NCI-H82 treated with DMSO at 0.1 percent for 48 hours (cell line): ENCODE measurements at regions not wholly inside any gene's neighbourhood (a gene's known extent, or its start where the extent isn't known, plus 50 kb on each side); places are given as distances from the start of the nearest gene placed in this dataset.

Experiments
- DNase-seq: peaks from one replicate; lab custom pipeline; 2025; ENCODE audit not compliant: unreplicated experiment; lab: John Stamatoyannopoulos, UW

DNA sequence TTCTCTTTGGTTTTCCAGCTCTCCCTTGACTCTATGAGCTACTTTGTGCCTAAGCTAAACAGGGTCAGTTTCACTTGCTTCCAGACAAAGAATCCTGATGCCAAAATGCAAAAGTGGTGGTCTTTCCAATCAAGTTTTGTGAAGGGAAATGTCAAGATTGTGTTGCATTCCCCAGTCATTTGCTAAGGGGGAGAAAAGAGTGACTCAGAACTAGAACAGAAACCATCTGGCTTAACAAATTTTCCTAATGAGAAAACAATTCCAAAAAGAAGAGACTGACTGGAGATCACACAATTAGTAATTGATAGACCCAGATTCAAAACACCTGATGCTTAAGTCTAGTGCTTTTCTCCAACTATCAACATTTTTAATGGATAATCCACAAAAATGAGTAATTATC, 235.1 kb upstream of the DIO2 start:
- DNase-seq, result no peak

GRCh38 chr14:80445605-80446004, 234.3 kb upstream of the DIO2 start:
- DNase-seq, result no peak

DNA sequence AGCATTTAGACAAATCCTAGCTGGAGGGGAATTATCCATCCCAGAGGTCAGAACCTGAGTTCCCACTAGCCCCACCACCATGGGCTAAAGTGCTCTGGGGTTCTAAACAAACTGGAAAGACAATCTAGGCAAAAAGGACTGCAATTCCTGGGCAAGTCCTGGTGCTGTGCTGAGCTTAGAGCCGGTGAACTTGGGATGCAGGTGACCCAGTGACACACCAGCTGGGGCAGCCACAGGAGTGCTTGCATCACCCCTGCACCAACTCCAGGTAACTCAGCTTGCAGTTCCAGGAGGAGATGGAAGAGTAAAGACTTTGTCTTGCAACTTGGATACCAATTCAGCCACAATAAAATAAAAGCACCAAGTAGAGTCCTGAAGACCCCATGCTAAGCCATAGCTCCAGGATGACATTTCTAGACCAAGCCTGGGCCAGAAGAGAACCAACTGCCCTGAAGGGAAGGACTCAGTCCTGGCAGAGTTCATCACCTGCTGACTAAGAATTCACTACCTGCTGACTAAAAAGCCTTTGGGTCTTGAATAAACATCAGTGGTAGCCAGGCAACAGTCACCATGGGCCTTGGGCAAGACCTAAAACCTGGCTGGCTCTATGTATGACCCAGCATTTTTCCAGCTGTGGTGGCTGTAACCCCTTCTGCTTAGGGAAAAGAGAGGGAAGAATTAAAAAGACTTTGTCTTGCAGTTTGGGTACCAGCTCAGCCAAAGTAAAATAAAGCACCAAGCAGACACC, 223.4 kb upstream of the DIO2 start:
- no peak for DNase-seq

- no peak for DNase-seq
Observed at GRCh38 chr14:80433811-80434210, 222.5 kb upstream of the DIO2 start.

GRCh38 chr14:80428671-80429070, 217.4 kb upstream of the DIO2 start:
- no peak for DNase-seq

- DNase-seq, result no peak
Observed at GRCh38 chr14:80428171-80428570, 216.9 kb upstream of the DIO2 start.

- DNase-seq, result no peak
Observed at GRCh38 chr14:80427101-80427500, 215.8 kb upstream of the DIO2 start.

DNA sequence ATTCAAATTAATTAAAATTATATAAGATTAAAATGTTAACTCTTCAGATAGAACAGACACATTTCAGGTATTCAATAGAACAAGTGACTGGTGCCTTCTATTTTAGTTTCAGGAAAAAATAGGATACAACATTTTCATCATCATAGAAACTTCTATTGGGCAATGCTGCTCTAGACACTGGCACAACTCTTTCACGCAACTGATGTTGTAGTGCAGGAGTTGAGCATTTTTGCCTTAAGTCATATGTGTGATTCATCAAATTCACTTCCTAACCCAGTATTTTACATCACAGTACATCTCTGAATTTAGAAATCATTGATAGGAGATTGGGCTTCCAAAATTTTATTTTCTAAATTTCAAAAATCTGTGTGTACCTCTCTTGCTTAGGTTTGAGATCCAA, 215.4 kb upstream of the DIO2 start:
- DNase-seq, result no peak

DNA sequence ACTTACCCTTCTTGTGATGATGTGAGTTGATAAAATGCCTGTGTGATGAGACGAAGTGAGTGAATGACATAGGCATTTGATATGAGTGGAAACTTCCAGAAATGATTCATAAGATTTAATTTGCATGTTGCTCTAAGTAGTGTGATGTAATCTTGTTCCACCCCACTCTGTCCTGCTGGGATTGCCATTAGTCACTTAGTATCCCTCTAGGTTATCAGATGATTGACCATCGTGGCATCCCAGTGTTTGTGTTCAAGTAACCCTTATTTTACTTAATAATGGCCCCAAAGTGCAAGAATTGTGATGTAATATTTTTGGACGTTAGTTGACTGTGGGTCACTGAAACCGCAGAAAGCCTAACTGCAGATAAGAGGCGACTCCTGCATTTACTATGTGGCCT, 214.4 kb upstream of the DIO2 start:
- DNase-seq, result no peak

DNA sequence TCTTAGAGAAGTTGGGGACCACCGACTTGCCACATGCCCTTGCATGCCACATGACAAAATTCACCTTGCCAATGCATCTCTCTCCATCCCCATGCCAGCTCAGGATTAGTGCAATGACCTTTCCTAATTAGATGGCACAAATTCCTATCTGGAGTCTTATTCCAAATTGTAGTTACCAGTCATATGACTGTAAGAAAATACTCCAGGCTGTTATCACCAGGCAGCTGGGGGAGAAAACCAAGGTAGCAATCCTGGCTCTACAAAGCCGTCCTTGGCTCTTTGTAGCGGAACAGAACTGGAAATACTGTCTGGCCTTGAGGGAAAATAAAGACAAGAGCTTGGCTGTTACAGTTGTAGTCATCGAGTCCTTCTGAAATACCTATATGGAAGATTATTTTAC, 208.5 kb upstream of the DIO2 start:
- DNase-seq, result no peak

DNA sequence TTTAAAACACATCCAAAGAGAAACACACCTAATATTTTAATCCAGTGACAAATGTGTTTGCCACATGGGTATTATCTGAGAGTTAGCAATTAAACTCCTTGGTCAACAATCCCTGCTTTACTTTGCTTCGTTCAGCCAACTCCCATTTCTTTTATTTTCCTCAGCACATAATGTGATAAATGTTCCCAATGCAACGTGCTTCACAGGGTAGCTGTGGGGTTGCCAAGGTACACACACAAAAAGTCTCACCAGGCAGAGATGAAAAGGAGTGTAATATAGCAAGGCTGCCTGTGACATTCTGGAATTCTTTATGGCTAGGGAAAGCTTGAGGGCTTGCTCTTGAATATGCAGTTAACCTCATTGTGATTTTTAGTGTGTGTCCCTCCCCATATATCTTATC, 208.0 kb upstream of the DIO2 start:
- no peak for DNase-seq

- DNase-seq, result no peak
Observed at GRCh38 chr14:80415636-80416035, 204.3 kb upstream of the DIO2 start.

DNA sequence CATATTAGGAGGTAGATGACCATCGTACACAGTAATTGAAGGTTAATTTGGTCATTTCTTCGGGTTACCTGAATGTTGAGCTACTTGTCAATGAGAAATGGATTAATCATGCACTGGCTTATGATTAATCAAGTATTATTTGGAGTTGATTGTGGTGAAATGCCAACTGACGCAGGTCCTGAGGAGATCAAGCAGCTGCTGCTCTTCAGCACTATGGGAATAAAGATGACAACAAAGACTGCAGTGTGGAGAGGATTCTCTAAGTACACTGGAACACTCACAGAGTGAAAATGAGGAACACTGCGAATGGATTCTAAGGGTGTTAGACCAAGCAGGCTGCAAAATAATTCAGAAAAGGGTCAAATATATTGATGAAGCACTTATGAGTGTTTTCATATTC, 202.8 kb upstream of the DIO2 start:
- DNase-seq, result no peak

DNA sequence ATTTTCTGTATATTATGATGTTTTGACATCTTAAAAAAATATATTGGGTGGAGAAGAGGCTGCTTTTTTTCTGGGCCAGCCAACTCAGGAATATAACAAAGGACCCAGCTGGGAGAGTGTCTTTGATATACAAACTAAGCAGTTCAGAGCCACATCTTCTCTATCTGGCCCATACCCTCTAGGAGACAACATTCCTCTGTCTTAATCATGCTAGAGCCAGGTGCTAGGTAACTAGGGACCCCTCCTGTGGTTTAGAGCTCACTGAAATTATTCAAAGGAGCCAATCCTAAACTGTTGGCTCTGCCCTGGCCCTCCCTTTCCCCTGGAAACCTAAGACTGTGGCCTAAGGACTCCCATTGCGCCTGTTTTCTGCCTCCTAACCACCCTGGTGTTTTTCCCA, 193.1 kb upstream of the DIO2 start:
- no peak for DNase-seq

DNA sequence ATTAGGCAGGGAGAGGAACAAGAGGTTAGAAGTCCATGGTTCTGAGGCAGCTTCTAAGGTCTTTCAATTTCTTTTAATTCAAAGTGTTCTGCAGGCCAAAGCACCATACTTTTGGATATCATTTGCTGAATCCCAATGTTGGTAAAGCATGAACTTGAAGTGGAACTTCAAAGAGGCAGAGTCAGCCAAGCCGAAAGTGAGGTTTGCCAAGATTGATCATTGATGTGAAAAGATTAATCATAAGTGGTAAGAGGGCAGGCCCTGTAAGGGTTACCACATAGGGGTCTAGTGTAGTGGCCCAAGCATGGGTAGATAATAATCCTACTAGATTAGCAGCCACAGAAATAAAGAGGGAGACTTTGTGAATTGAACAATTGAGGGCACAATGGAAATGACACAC, 191.7 kb upstream of the DIO2 start:
- no peak for DNase-seq

- DNase-seq, result no peak
Observed at GRCh38 chr14:80395031-80395430, 183.7 kb upstream of the DIO2 start.

DNA sequence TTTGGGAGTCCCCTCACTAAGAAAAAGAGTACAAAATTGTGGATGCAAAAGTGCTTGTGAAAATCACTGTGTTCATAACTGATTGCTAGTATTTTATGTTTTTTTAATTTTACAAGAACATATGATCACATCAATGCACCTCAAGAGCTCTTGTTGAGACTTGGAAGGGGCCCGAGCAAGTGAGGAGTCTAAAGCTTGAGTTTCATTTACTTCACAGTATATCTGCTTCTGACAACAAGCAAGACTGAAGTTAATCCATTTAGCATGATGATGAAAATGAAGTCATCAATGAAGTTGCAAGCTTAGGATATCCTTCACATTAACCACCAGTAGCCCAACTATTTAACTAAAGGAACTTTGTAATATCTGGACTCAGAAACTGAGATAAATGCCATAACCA, 182.5 kb upstream of the DIO2 start:
- DNase-seq, result no peak

DNA sequence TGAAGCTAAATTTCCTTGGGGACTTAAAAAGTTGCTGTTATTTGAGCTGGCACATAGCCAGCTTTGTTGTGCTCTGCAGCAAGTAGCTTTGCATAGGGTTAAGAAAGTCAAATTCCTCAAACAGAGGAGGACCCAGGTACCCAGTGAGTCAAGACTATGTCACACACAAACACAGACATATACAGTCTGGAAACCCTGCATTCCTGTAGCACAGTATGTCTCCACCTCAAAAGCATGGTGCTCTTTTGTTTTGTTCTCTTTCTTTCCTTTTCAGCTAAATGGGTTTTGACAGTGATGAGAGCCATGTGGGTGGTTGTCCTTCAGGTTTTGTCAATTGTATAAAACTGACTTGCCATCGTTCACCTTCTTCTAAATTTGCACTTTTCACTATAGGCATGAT, 179.6 kb upstream of the DIO2 start:
- no peak for DNase-seq

DNA sequence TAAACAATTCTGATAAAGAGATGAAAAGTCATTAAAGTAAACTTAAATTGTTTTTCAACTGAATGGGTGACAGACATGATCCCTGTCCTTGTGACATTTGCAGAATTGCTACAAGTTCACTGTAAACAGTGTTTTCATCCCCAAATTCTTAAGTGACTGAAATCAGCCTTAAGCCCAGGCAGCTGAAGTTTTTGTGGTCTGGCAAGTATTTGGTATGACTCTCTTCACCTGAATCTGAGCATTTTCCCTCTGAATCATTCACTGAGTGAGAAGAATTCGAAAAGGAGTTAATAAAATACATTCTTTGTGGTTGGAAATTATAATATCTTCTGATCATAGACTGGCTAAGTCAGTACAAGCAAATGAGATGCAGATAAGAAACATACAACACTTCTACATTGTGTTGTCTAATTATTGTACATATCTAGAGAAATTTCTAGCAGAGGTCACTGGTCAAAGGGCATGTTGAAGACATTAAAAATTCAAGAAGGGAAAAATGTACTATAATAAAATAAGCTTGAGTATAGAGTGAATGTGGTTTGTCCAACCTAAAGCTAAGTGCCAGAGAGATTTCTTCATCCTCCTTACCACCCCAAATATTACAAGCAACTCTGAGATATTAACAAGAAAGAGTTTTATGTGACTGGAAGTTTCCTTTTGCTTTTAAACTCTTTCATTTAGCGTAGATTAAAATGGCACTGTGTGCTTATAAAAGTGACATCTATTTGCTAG, 177.8 kb upstream of the DIO2 start:
- DNase-seq, result no peak

DNA sequence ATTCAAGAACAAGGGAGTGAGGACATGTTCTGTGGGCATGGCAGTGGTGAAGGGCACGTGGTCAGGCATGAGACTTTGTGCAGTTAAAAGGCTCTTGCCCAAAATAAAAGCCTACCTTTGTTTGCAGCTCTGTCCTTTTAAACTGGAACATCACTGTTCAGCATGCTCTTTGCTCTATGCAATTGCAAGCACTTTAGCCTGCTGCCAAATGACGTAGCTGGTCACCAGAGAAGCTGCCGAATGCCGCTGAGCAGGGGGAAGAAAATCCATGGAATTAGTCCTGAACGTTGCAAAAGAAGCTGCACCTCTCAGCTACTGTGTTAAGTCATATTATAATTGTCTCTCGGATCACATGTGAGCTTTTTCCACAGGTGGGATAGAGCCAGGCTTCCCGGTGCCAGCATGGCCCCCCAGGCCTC, 176.3 kb upstream of the DIO2 start:
- no peak for DNase-seq

- no peak for DNase-seq
Observed at GRCh38 chr14:80385336-80385735, 174.0 kb upstream of the DIO2 start.

DNA sequence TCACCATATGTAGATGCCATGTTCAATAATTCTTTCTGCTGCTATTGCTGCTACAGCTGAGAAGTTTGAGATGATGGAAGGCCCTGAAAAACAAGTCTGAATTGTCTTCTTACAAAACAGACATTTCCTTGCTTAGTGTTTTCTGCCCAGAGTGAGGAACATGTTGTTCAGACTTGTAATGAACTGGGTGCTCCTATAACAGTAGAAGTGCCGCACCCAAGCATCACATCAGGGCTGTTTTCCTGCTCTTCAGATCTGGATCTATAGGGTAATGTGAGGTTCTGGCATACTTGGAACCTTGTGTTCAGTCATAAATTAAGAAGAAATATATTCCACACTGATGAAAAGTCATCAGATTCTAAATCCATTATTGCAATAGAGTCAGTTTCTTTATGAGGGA, 171.9 kb upstream of the DIO2 start:
- no peak for DNase-seq
